HEK293T (cell line): ENCODE measurements at regions not wholly inside any gene's neighbourhood (a gene's known extent, or its start where the extent isn't known, plus 50 kb on each side); places are given as distances from the start of the nearest gene placed in this dataset.

Experiments used
- CTCF ChIA-PET: fragments of 350-600 bp; formaldehyde crosslinking; extraction: SDS; loops from one replicate; lab custom pipeline; 2021; ENCODE audit warnings: antibody characterized with exemption, inconsistent platforms; lab: Yijun Ruan, JAX
- POLR2A ChIA-PET: fragments of 350-600 bp; formaldehyde crosslinking; extraction: SDS; loops from one replicate; lab custom pipeline; 2020; ENCODE audit warnings: antibody characterized with exemption, inconsistent platforms; lab: Yijun Ruan, JAX
- DNase-seq: peaks from one replicate; pipeline ENCODE4 v3.0.0; 2012; ENCODE audit warnings: mixed read lengths; ENCODE audit errors: extremely low spot score
- ARNT ChIP-seq: fragments of 450-650 bp; IDR thresholded peaks from 2 replicates; pipeline ENCODE4 v1.6.1; 2017; ENCODE audit warnings: mild to moderate bottlenecking
- BHLHE40 ChIP-seq: fragments of 450-650 bp; IDR thresholded peaks from 2 replicates; pipeline ENCODE4 v1.6.1; 2016; ENCODE audit warnings: mild to moderate bottlenecking, moderate library complexity, borderline replicate concordance
- CTBP1 ChIP-seq: fragments of 450-650 bp; IDR thresholded peaks from 2 replicates; pipeline ENCODE4 v1.6.1; 2016; ENCODE audit warnings: borderline replicate concordance
- ELF4 ChIP-seq: fragments of 450-650 bp; IDR thresholded peaks from 2 replicates; pipeline ENCODE4 v1.6.1; 2017; ENCODE audit warnings: antibody characterized with exemption
- FOXA1 ChIP-seq: fragments of 450-650 bp; IDR thresholded peaks from 2 replicates; pipeline ENCODE4 v1.6.1; 2016; ENCODE audit warnings: mild to moderate bottlenecking
- FOXK2 ChIP-seq: fragments of 450-650 bp; IDR thresholded peaks from 2 replicates; pipeline ENCODE4 v1.6.1; 2016; ENCODE audit warnings: mild to moderate bottlenecking
- FOXM1 ChIP-seq: fragments of 450-650 bp; IDR thresholded peaks from 2 replicates; pipeline ENCODE4 v1.6.1; 2017; ENCODE audit warnings: mild to moderate bottlenecking, borderline replicate concordance
- HDGF ChIP-seq: fragments of 450-650 bp; IDR thresholded peaks from 2 replicates; pipeline ENCODE4 v1.6.1; 2017; ENCODE audit warnings: antibody characterized with exemption, borderline replicate concordance
- L3MBTL2 ChIP-seq: fragments of 450-650 bp; conservative IDR thresholded peaks from 2 replicates; pipeline ENCODE4 v1.6.1; 2016; ENCODE audit warnings: mild to moderate bottlenecking
- LEF1 ChIP-seq: fragments of 450-650 bp; IDR thresholded peaks from 2 replicates; pipeline ENCODE4 v1.6.1; 2017; ENCODE audit warnings: mild to moderate bottlenecking, borderline replicate concordance
- NFRKB ChIP-seq: fragments of 450-650 bp; IDR thresholded peaks from 2 replicates; pipeline ENCODE4 v1.6.1; 2016; ENCODE audit warnings: mild to moderate bottlenecking, moderate library complexity
- SP1 ChIP-seq: fragments of 450-650 bp; IDR thresholded peaks from 2 replicates; pipeline ENCODE4 v1.6.1; 2017
- SUZ12 ChIP-seq: fragments of 450-650 bp; IDR thresholded peaks from 2 replicates; pipeline ENCODE4 v1.6.1; 2016; ENCODE audit warnings: mild to moderate bottlenecking
- TARDBP ChIP-seq: fragments of 450-650 bp; IDR thresholded peaks from 2 replicates; pipeline ENCODE4 v1.6.1; 2016
- ZNF384 ChIP-seq: fragments of 450-650 bp; IDR thresholded peaks from 2 replicates; pipeline ENCODE4 v1.6.1; 2016
- TF ChIP-seq, protein P1 (sequence below): fragments of 450-650 bp; IDR thresholded peaks from 2 replicates; pipeline ENCODE4 v1.6.1; 2016

DNA sequence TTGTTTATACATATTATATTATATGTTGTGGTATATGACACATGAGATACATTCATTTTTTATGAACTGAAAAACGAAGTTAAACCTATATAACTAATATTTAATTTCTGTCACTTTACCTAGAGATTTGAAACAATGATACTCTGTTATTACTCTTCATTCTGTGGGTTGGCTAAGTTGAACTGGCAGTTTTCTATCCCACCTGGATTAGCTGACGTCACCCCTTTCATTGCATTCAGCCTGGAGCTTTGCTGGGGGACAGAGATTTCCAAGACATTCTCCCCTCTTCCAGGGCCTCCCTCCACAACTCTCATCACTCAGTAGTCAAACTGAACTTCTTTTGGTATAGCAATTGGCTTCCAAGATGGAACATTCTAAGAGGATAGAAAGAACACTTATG, 309.2 kb upstream of the SATB1 start:
- POLR2A ChIA-PET = no interaction called here
- TF ChIP-seq HDGF (no peak), ARNT (no peak), ZNF384 (no peak), FOXM1 (no peak), FOXA1 (no peak), ELF4 (no peak), CTBP1 (no peak), FOXK2 (no peak)
- no peak for DNase-seq
- CTCF ChIA-PET = no interaction called here

DNA sequence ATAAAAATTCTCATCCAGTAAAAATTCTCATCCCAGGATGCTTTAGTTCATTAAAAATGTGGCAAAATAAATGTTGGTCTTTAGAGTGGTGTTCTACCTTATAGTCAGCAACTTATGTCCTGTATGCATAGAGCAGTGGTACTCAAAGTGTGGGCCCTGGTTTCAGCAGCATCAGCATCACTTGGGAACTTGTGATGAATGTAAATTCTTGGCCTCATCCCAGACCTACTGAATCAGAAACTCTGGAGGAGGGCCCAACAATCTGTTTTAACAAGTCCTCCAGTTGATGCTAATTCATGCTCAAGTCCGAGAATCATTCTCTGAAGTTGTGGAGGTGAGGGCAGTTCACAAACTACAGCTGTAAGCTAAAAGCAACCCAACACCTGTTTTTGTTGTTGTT, 307.3 kb upstream of the SATB1 start:
- no peak for TF ChIP-seq FOXK2
- TF ChIP-seq ARNT = no peak
- CTCF ChIA-PET = no interaction called here
- POLR2A ChIA-PET = no interaction called here
- no peak for DNase-seq

DNA sequence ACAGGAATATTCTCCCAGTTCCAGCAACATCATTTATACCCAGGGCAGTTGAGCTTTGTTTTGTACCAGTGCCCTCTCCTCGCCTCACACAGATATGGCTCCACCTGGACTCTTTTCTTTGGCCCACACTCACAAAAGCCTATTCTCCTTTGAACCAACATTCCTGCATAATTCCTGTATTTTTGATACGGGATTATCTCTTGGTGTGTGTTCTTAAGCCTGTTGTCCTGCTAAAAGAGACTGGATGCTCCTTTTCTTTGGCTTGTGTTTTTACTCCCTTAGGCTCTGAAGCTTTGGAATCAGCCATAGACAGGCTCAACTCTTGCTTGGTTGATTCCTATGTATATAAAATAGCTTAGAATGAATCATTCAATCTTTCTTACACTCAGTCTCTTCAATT, 305.4 kb upstream of the SATB1 start:
- DNase-seq = no peak
- CTCF ChIA-PET = no interaction called here
- POLR2A ChIA-PET = no interaction called here
- TF ChIP-seq FOXK2 = no peak
- no peak for TF ChIP-seq TARDBP
- TF ChIP-seq NFRKB = no peak

DNA sequence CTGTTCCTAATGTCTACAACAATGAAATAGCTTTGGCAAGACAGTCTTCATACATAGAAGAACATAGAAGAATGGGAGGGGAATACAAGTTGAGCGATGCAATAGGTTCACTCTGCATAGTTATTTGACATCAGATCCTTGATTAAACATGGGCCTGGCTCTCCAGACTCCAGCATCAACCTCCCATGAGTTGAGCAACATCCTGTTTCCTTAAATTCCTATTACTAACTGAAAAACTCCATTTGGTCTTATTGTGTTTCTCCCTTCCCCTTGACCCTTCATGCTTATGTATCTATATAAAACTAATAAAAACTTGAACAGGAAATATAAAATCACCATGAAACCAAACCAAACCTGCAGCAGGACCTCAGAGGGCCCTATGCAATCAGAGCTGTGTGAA, 304.5 kb upstream of the SATB1 start:
- CTCF ChIA-PET = no interaction called here
- POLR2A ChIA-PET = no interaction called here
- TF ChIP-seq LEF1 (no peak), BHLHE40 (no peak)
- DNase-seq = no peak

DNA sequence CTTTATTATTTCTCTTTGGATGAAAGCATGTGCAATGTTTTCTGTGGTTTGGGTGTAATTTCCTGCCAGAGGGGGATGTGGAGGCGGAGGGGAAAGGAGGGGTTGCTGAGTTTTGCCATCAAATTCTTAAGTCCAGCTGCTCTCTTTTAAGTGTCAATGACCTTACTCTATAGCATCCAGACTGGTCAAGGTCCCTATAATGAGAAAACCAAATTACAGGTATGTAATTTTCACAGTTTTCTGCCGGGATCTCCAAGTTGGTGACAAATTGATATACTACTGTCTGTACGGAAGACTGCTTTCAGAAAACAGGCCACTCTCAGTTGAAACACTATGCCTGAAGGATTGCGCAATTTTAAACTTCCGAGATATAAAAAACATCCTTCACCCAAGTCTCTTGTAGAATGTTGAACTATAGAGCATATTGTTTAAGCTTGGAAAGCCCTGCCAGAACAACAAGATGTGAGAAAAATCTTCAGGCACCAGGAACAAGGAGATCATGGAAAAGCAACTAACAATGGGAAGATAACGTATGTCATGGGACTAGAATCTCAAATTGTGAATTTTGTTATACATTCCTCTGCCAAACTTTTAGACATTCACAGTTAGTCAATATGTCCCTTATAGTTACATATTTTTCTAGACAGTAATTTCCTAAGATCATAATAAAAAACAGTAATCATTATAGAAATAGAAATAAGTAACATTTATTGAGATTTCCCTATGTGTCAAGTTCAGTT, 300.7 kb upstream of the SATB1 start:
- ChIA-PET POLR2A (no interaction called here), CTCF (no interaction called here)
- no peak for TF ChIP-seq BHLHE40
- TF ChIP-seq HDGF = no peak
- no peak for TF ChIP-seq SUZ12
- no peak for TF ChIP-seq L3MBTL2
- no peak for TF ChIP-seq SP1
- no peak for TF ChIP-seq ARNT
- TF ChIP-seq, protein P1, sequence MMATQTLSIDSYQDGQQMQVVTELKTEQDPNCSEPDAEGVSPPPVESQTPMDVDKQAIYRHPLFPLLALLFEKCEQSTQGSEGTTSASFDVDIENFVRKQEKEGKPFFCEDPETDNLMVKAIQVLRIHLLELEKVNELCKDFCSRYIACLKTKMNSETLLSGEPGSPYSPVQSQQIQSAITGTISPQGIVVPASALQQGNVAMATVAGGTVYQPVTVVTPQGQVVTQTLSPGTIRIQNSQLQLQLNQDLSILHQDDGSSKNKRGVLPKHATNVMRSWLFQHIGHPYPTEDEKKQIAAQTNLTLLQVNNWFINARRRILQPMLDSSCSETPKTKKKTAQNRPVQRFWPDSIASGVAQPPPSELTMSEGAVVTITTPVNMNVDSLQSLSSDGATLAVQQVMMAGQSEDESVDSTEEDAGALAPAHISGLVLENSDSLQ = no peak
- no peak for TF ChIP-seq ZNF384
- TF ChIP-seq ELF4 = no peak
- TF ChIP-seq TARDBP = no peak
- TF ChIP-seq FOXM1 = no peak
- TF ChIP-seq CTBP1 = no peak
- no peak for TF ChIP-seq LEF1
- DNase-seq = no peak

DNA sequence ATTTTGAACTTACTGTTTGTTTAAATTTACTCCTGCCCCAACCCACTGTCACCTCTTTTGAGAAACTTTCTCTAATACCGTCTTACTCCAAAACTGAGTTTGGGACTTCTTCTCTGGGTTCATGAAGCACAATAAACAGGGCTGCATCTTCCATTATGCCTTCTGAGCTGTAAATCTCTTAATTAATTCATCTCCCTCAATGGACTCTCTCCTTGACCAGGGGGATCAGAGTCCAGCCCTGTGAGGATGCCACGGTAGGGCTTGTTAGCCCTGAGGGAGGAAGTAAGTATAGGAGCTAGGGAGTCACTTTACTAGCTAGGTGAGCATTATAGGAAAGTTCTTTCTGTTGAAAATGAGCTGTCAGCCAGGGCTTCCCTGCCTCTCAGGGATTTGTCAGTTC, 299.3 kb upstream of the SATB1 start:
- ChIA-PET POLR2A (no interaction called here), CTCF (no interaction called here)

DNA sequence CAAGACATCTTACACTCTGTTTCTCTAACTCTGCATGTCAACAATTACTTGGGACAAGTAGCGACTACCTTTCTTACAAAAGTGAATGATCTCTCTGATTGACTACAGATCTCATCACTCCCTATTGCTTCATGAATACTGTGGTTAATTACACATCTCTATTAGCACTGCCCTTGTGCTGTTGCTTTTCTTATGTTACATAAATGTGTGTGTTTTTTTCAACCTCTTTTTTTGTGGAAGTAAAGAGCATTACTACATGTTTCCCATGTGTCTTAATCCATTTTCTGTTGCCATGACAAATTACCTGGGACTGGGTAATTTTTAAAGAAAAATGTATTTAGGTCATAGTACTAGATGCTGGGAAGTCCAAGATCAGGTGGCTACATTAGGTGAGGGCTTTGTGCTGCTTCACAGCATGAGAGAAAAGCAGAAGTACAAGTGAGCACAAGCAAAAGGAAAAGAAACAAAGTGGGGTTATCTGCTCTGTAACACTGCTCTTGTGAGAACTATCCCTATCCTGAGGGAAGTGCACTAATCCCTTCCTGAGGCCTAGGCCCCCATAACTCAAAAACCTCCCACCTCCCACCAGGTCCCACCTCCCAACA, 298.2 kb upstream of the SATB1 start:
- TF ChIP-seq SUZ12 = no peak
- DNase-seq = no peak
- ChIA-PET CTCF (no interaction called here), POLR2A (no interaction called here)

More for the DNA sequence above, 299.3 kb upstream of the SATB1 start:
- TF ChIP-seq LEF1 (no peak), SP1 (no peak), CTBP1 (no peak), NFRKB (no peak), FOXM1 (no peak), FOXA1 (no peak), TARDBP (no peak), ARNT (no peak), ELF4 (no peak), L3MBTL2 (no peak), SUZ12 (no peak)
- TF ChIP-seq, protein P1 = no peak
- DNase-seq = no peak

GRCh38 chr3:18720543-18720942, 295.4 kb upstream of the SATB1 start:
- CTCF ChIA-PET = no interaction called here
- POLR2A ChIA-PET = no interaction called here
- no peak for TF ChIP-seq FOXM1
- no peak for DNase-seq
